T-helper 2 cell treated with Interferon-gamma antibody and Interleukin-4, amounts not matched to agents 5 μg/mL and 100 μg/mL, for 36 hours (primary cell): ENCODE measurements at regions not wholly inside any gene's neighbourhood (a gene's known extent, or its start where the extent isn't known, plus 50 kb on each side); places are given as distances from the start of the nearest gene placed in this dataset.

Experiments used
- DNase-seq: peaks from one replicate; pipeline ENCODE4 v3.0.0; 2021; ENCODE audit warnings: low spot score
- H3K27ac Mint-ChIP-seq: one replicate; pipeline ENCODE4 v1.8.0; 2021; ENCODE audit warnings: mild to moderate bottlenecking, mixed read lengths
- H3K27me3 Mint-ChIP-seq: one replicate; pipeline ENCODE4 v1.8.0; 2021; ENCODE audit warnings: low read depth, mixed read lengths
- H3K36me3 Mint-ChIP-seq: one replicate; pipeline ENCODE4 v1.8.0; 2021; ENCODE audit warnings: low read depth, mixed read lengths
- H3K4me1 Mint-ChIP-seq: one replicate; pipeline ENCODE4 v1.8.0; 2021; ENCODE audit warnings: low read depth, mixed read lengths
- H3K4me3 Mint-ChIP-seq: one replicate; pipeline ENCODE4 v1.8.0; 2022; ENCODE audit warnings: mild to moderate bottlenecking, moderate library complexity, mixed read lengths
- H3K9me3 Mint-ChIP-seq: one replicate; pipeline ENCODE4 v1.8.0; 2021; ENCODE audit warnings: mixed read lengths

DNA sequence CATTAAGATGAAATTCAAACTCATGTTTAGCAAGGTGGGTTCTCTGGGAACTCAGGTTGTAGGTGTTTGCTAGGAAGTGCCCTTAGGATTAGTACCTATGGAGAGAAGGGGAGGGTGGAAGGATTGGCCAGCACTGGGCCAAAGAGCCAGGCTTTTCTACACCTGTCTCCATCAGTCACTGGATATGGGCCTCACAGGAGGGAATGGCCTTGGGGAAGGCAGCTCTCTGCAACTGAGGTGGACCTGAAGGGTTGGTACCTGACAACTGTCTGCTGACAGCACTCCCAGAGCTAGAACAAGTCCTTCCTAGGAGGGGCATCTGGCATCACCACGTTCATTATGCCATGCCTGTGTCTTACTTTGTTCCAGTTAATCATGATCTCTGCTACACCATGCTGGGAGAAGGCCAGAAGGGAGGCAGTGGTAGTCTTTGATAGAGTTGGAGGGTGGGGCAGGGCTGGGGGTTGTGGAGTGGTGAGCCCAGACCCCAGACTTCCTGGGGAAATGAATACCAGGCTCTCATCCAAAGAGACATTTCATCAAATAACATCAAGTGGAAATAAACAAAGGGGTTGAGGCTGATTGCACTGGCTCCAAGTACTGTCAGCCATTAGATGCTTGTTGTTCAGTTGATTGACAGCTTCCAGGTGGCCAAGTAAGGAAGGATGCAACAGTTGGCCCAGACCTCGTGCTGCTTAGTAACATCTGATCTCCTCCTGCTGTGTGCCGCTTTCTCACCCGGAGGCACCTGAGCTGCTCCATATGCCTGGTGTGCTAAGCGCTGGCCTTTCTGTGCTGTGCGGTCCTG, 70.6 kb upstream of the PIK3CG start:
- H3K27ac Mint-ChIP-seq = no peak overlapping the region
- H3K4me3 Mint-ChIP-seq = no peak overlapping the region
- peaks cover 14% of the 10 kb centered on the region for H3K9me3 Mint-ChIP-seq
- no peak for DNase-seq
- H3K4me1 Mint-ChIP-seq = no peaks in the 10 kb centered on the region
- H3K27me3 Mint-ChIP-seq = no peaks in the 10 kb centered on the region
- no peaks in the 10 kb centered on the region for H3K36me3 Mint-ChIP-seq

DNA sequence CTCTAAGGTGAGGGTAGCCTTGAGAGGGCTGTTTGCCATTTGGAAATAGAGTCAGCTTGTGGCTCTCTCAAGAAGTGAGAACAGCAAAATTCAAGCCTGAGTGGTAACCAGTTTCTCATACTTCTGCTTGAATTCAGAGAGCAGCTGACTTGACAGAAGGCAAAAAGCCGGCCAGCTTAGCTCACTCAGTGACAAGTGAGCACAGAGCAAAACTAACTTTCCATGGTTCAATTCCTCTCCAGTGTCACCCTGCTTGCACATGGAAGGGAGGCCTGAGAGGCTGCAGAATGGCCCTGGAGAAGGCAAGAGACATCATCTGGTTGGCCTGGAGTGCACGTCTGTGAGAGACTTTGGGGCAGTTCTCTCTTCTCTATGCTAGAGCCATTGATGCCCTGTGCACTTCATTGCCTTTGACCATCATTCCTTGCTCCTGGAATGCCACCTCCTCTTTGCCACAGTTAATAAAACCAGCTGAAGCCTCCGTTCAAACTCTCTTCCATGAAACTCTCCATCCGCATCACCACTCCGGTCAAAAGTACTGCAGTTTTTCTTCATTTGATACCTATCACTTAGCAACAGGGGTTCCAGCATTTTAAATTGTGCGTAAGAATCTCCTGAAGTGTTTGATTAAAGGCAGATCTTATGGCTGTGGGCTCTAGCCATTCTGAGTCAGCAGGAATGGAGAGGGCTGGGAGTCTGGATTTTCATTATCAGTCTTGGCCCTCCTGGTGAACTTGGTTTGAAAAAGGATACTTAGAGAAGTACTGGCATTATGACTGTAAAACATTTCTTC, 69.8 kb upstream of the PIK3CG start:
- no peak for DNase-seq
- H3K4me1 Mint-ChIP-seq = no peaks in the 10 kb centered on the region
- no peaks in the 10 kb centered on the region for H3K27me3 Mint-ChIP-seq
- H3K9me3 Mint-ChIP-seq = peaks cover 18% of the 10 kb centered on the region
- no peaks in the 10 kb centered on the region for H3K36me3 Mint-ChIP-seq
- no peak overlapping the region for H3K27ac Mint-ChIP-seq
- H3K4me3 Mint-ChIP-seq = no peak overlapping the region

DNA sequence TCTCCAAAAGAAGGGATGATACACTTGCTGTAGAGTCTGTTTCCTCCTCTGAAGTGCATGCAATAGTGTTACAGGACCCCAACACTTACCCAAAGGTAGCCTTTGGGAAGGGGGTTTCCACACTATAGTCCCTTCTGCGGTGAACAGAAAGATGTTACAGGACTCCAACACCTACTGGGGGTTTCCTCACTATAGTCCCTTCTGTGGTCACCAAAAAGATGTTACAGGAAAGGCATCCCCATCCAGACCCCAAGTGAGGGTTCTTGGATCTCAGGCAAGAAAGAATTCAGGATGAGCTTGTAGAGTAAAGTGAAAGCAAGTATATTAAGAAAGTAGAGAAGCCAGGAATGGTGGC, 69.2 kb upstream of the PIK3CG start:
- no peaks in the 10 kb centered on the region for H3K27me3 Mint-ChIP-seq
- no peaks in the 10 kb centered on the region for H3K4me1 Mint-ChIP-seq
- peaks cover 18% of the 10 kb centered on the region for H3K9me3 Mint-ChIP-seq
- H3K4me3 Mint-ChIP-seq = no peak overlapping the region
- no peaks in the 10 kb centered on the region for H3K36me3 Mint-ChIP-seq
- DNase-seq = no peak
- H3K27ac Mint-ChIP-seq = no peak overlapping the region

DNA sequence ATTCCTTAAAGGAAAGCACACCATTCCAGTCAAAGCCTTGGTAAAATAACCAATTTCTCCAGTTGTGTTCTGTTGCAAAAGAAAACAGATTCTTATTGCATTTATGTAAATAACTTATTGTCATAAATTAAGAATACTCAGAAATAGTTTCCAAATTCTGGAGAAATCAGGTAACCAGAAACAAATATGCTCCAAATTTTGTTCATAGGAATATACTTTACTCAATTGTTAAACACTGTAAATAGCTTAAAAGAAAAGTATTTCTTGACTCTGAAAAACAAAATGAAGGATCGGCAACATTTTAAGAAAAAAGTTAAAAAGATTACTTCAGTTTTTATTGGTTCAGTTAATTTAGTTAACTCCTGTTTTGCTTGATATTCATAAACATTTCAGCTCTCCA, 67.1 kb upstream of the PIK3CG start:
- Mint-ChIP-seq H3K36me3 (no peaks in the 10 kb centered on the region), H3K27ac (no peak overlapping the region), H3K4me1 (no peaks in the 10 kb centered on the region), H3K4me3 (no peak overlapping the region), H3K9me3 (peaks cover 18% of the 10 kb centered on the region), H3K27me3 (peaks cover 3% of the 10 kb centered on the region)
- no peak for DNase-seq

DNA sequence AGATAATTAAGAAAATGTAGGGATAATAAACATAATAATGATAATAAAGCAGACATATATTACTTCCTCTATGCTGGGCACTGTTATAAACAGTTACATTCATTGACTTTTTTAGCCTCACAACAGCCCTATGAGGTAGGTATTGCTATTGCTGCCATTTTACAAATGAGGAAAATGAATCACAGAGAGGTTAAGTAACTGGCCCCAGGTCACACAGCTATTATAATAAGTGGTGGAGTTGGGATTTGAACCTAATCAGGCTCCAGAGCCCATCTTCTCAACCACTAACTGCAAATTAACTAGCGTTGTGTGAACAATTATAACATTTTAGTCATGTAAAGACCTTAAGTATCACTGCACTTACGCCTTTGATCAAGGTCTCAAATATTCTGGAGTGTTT, 62.5 kb upstream of the PIK3CG start:
- H3K27me3 Mint-ChIP-seq = peaks cover 16% of the 10 kb centered on the region
- no peaks in the 10 kb centered on the region for H3K36me3 Mint-ChIP-seq
- no peak for DNase-seq
- H3K27ac Mint-ChIP-seq = no peak overlapping the region
- peaks cover 12% of the 10 kb centered on the region for H3K9me3 Mint-ChIP-seq
- no peak overlapping the region for H3K4me3 Mint-ChIP-seq
- H3K4me1 Mint-ChIP-seq = no peaks in the 10 kb centered on the region

DNA sequence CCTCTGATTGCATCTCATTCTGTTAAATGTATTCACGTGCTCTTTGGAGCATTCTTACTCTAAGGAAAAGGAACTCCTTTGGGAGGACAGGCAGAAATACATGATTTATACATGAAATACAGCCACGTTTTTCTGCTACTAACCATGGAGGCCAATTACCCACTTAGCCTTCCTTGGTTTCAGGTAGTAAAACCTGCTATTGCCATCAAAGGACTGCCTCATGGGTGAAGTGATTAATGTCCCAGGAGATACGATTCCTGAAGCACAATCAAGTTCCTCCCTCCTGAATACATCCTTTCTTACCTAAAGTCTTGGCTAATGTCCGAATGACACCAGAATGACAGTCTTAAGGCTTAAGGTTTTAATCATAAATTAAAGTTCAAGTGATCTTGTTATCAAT, 58.5 kb upstream of the PIK3CG start:
- no peak overlapping the region for H3K4me3 Mint-ChIP-seq
- H3K4me1 Mint-ChIP-seq = peaks cover 3% of the 10 kb centered on the region
- H3K9me3 Mint-ChIP-seq = no peaks in the 10 kb centered on the region
- H3K27ac Mint-ChIP-seq = no peak overlapping the region
- peaks cover 16% of the 10 kb centered on the region for H3K27me3 Mint-ChIP-seq
- no peaks in the 10 kb centered on the region for H3K36me3 Mint-ChIP-seq
- DNase-seq = no peak

DNA sequence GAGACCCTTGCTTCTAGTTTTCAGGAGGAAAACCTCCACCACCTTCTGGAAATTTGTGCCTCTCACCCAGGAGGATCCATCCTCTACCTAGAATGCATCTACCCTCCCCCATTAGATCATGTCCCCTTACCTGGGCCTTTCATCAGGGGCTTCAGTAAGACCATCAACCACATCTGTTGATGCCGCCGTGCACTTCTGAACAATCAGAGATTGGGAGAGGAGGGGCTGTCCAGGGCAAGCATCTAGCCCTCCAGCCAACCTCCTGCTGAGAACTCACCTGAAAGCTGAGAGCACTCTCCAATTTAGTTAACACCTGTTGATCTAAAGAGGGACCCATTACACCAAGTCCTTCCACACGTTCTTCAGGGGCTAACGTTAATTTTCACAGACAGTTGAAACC, 57.6 kb upstream of the PIK3CG start:
- no peak overlapping the region for H3K27ac Mint-ChIP-seq
- H3K4me1 Mint-ChIP-seq = peaks cover 8% of the 10 kb centered on the region
- H3K4me3 Mint-ChIP-seq = no peak overlapping the region

DNA sequence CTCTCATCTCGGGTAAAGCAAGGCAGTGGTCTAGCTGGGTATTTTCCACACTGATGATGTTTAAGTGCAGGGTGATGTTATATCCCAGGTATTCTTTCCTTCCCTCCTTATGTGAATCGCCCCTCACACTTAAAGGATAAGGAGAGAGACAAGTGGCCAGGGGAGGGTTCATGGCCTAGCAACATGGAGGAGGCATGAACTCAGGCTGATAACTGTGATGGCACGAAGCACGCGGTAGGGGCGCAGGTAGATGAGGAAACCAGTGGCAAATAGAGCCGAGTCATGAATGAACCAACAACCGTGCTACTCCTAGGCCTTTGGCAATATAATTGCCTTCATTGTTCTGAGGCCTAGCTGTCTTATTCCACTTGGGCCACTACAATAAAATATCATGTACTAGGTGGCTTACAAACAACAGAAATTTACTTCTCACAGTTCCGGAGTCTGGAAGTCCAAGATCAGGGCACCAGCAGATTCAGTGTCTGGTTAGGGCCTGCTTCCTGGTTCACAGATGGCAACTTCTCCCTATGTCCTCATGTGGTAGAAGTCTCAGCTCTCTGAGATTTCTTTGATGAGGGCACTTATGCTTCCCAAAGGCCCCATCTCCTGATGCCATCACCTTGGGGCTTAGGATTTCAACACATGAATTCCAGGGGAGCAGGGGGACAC, 56.0 kb upstream of the PIK3CG start:
- no peak overlapping the region for H3K27ac Mint-ChIP-seq
- H3K9me3 Mint-ChIP-seq = no peaks in the 10 kb centered on the region
- H3K4me1 Mint-ChIP-seq = peaks cover 8% of the 10 kb centered on the region
- no peak overlapping the region for H3K4me3 Mint-ChIP-seq
- no peaks in the 10 kb centered on the region for H3K36me3 Mint-ChIP-seq
- no peak for DNase-seq
- H3K27me3 Mint-ChIP-seq = peaks cover 11% of the 10 kb centered on the region

More for the DNA sequence above, 57.6 kb upstream of the PIK3CG start:
- H3K36me3 Mint-ChIP-seq = no peaks in the 10 kb centered on the region
- H3K27me3 Mint-ChIP-seq = peaks cover 16% of the 10 kb centered on the region
- no peak for DNase-seq
- H3K9me3 Mint-ChIP-seq = no peaks in the 10 kb centered on the region

DNA sequence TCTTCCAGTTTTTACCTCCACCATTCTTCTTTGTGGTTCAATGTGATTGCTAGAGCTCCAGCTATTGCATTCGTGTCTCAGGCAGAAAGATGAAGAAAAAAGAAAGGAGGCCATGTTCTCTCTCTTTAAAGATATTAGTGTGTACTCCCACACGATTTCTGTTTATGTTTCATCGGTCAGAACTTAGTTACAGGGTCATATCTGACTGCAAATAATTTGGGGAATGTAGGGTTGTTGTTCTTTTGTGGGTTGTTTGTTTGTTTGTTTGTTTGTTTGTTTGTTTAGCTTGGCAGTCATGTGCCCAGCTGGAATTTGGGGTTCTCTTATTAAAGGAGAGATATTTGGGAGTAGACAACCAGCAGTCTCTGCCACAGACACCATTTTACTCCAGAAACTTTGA, 53.6 kb upstream of the PIK3CG start:
- peaks cover 8% of the 10 kb centered on the region for H3K4me1 Mint-ChIP-seq
- no peaks in the 10 kb centered on the region for H3K9me3 Mint-ChIP-seq
- no peak overlapping the region for H3K27ac Mint-ChIP-seq
- no peak overlapping the region for H3K4me3 Mint-ChIP-seq
- H3K27me3 Mint-ChIP-seq = peaks cover 2% of the 10 kb centered on the region
- DNase-seq = no peak
- no peaks in the 10 kb centered on the region for H3K36me3 Mint-ChIP-seq

DNA sequence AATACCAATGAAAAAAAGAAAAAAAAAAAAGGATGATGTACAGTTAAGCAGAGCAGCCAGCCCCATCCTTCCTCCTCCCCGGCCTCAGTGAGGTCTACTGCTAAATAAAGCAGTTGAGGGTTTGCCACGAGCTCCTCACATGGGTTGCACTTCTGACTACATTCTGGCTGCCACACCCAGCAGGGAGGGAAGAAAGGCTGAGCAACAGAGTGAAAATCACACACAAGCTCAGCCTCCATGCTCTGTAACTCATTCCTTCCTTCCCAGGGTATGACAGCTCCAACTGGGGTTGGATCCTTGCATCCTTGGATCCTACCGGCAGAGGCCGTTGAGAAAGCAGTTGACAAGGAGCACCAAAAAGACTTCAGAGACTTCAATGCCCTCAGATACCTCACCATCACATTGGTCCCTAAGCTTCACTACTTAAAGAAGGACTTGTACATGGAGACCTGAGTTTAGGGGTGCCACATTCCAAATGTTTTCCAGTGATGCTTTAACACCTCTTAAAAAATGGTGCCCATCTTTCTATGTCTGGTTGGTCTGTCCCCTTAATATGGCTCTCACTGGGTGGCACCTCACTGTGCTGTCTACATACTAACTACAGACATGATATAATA, 52.9 kb upstream of the PIK3CG start:
- Mint-ChIP-seq H3K4me3 (no peak overlapping the region), H3K27me3 (peaks cover 2% of the 10 kb centered on the region)

DNA sequence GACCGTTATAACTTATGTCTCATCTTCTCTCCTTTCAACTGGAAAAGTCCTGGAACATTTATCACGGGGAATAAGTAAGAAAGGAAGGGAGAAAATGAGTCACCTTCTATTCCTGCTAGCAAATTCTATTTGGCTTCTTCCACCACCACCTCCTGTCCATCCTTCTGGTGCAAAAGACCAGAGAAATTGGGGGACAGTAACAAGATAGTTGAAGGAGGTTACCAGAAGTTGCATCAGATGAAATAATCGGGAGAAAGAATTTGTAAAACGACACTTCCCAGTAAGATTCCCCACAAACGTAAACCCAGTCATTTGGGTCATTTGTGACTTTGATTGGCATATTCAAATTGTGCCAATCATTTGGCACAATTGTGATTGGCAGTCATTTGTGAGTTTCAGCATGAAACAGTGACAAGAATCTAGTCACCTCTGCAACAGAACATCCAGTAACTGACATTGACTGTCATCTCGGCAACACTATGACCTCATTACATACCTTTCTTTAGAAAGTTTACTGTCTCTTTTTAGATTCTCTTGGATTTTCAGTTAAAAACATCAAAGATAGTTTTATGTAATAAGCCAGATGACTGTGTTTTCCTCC, 51.3 kb upstream of the PIK3CG start:
- DNase-seq = no peak
- H3K9me3 Mint-ChIP-seq = no peaks in the 10 kb centered on the region
- peaks cover 8% of the 10 kb centered on the region for H3K4me1 Mint-ChIP-seq
- peaks cover 2% of the 10 kb centered on the region for H3K27me3 Mint-ChIP-seq
- H3K4me3 Mint-ChIP-seq = no peak overlapping the region
- no peak overlapping the region for H3K27ac Mint-ChIP-seq
- H3K36me3 Mint-ChIP-seq = no peaks in the 10 kb centered on the region

More for the DNA sequence above, 52.9 kb upstream of the PIK3CG start:
- peaks cover 8% of the 10 kb centered on the region for H3K4me1 Mint-ChIP-seq
- no peak for DNase-seq
- H3K27ac Mint-ChIP-seq = no peak overlapping the region
- no peaks in the 10 kb centered on the region for H3K36me3 Mint-ChIP-seq
- no peaks in the 10 kb centered on the region for H3K9me3 Mint-ChIP-seq

DNA sequence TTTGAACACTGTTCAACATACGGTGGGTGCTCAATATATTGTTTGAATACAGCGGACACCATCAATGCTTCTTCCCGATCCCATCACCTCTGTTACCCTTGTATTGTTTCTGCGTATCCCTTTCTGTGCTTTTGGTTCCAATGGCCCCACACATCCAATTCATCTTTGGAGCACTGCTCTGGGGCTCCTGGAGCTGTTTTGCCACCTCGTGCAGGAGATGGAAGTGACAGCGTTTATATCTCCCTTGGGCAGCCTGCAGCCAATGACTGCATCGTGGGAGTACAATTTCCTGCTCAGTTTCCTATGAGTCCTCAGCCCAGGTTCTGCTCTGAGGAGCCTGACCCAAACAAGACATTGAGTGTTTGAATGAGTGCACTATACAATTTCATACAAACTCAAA, 50.2 kb upstream of the PIK3CG start:
- Mint-ChIP-seq H3K9me3 (no peaks in the 10 kb centered on the region), H3K4me3 (no peak overlapping the region), H3K27ac (no peak overlapping the region), H3K27me3 (peaks cover 2% of the 10 kb centered on the region), H3K36me3 (no peaks in the 10 kb centered on the region), H3K4me1 (peaks cover 8% of the 10 kb centered on the region)
- no peak for DNase-seq
